Heart left ventricle (tissue), 13 donors: ENCODE measurements at regions not wholly inside any gene's neighbourhood (a gene's known extent, or its start where the extent isn't known, plus 50 kb on each side); places are given as distances from the start of the nearest gene placed in this dataset.

Experiments used
- CTCF ChIP-seq, 12 donors: fragments of 200-600 bp; sonication (generic) in 4 of 12; IDR thresholded peaks; one replicate each; pipeline versions ENCODE4 v1.5.0 to v1.8.0; 2018 to 2022; ENCODE audit warnings: antibody characterized with exemption in 12 of 12, mild to moderate bottlenecking in 5 of 12
- POLR2A ChIP-seq, 2 donors: fragments of 450-650 bp; IDR thresholded peaks; one replicate each; pipeline ENCODE4 v1.6.1; 2017; ENCODE audit warnings: antibody characterized with exemption in 2 of 2, mild to moderate bottlenecking in 2 of 2, moderate library complexity in 2 of 2
- donor health status: ischemic (EF 13 %, LVEDD 7.1; RV severe dilation, severe dysfunction).
- donor health status: DM: no; HTN: yes; CAD: no.
- donor health status: DM: no; HTN: no; CAD: no.
- donor health status: ischemic (EF 25% LVEDD 6.9; RV normal size, moderate dysfunction).
- donor health status: ischemic (EF 25% LVEDD 5.7; RV mildly dilated, moderate dysfunction).
- donor health status: ischemic (EF 35%, LVEDD 5.7; RV mildly dilated, moderate dysfunction).
- donor health status: nonischemic (EF 11% LVEDD 7.7; RV severe dilation, severe dysfunction).
- donor health status: DM: yes; HTN: yes; CAD: no.
- donor health status: PGD.
- donor health status: ischemic (EF 29% LVEDD 5.4; RV normal size, mild dysfunction).
- donor health status: nonischemic (EF 23%, LVEDD 6.1; RV moderate dilation, normal function).

- no peak for TF ChIP-seq POLR2A (IDR thresholded peaks at IDR 0.05)
- no peak for TF ChIP-seq CTCF (IDR thresholded peaks at IDR 0.05)
Observed at GRCh38 chr10:63717027-63717715, 196.0 kb downstream of the REEP3 start.
